H1 (cell line): ENCODE measurements at regions not wholly inside any gene's neighbourhood (a gene's known extent, or its start where the extent isn't known, plus 50 kb on each side); places are given as distances from the start of the nearest gene placed in this dataset.

Source experiments
- CTCF ChIA-PET: fragments of 300-600 bp; sonication (Branson Sonifier 250); formaldehyde crosslinking; loops from one replicate; lab custom pipeline; 2021; ENCODE audit not compliant: partially characterized antibody; lab: Charles Lee
- POLR2A ChIA-PET: fragments of 300-600 bp; sonication (Branson Sonifier 250); formaldehyde crosslinking; loops from one replicate; lab custom pipeline; 2021; ENCODE audit warnings: inconsistent platforms; ENCODE audit not compliant: partially characterized antibody; lab: Charles Lee
- DNase-seq, 2 experiments: peaks; one replicate each; pipeline versions ENCODE4 v3.0.0 to v3.0.0-alpha.2; 2010 to 2022; ENCODE audit warnings: low spot score in 2 of 2, low read depth in 1 of 2, mixed read lengths in 1 of 2
- FAIRE-seq: peaks from 2 replicates; lab custom pipeline; 2011; peaks lifted over from hg19 to GRCh38; lab: Jason Lieb, UNC
- H2AFZ ChIP-seq: 2 replicates; pipeline ENCODE4 v1.8.1; 2012; ENCODE audit warnings: low read length, inconsistent platforms
- H2AK5ac ChIP-seq: 2 replicates; pipeline ENCODE4 v1.6.1; 2013; ENCODE audit warnings: low read depth, low read length
- H2BK120ac ChIP-seq: replicated peaks from 2 replicates; pipeline ENCODE3; 2013; ENCODE audit warnings: low read depth, low read length, inconsistent platforms
- H2BK12ac ChIP-seq: 2 replicates; pipeline ENCODE4 v1.6.1; 2013; ENCODE audit warnings: low read depth, low read length
- H2BK15ac ChIP-seq: 2 replicates; pipeline ENCODE4 v1.6.1; 2013; ENCODE audit warnings: low read length
- H2BK20ac ChIP-seq: 2 replicates; pipeline ENCODE4 v1.6.1; 2013; ENCODE audit warnings: low read length
- H2BK5ac ChIP-seq: 2 replicates; pipeline ENCODE4 v1.6.1; 2013; ENCODE audit warnings: low read depth, low read length
- H3K14ac ChIP-seq: 2 replicates; pipeline ENCODE4 v1.6.1; 2013; ENCODE audit warnings: inconsistent platforms; ENCODE audit not compliant: insufficient read length
- H3K18ac ChIP-seq: 2 replicates; pipeline ENCODE4 v1.6.1; 2013; ENCODE audit warnings: low read length; ENCODE audit errors: extremely low read depth
- H3K23ac ChIP-seq: 2 replicates; pipeline ENCODE4 v1.6.1; 2013; ENCODE audit warnings: inconsistent platforms; ENCODE audit not compliant: insufficient read length
- H3K23me2 ChIP-seq: 2 replicates; pipeline ENCODE4 v1.6.1; 2013; ENCODE audit warnings: low read depth, low read length
- H3K27ac ChIP-seq: 2 replicates; pipeline ENCODE4 v1.6.1; 2011; ENCODE audit warnings: low read depth, low read length, inconsistent platforms
- H3K27me3 ChIP-seq, 4 experiments: replicated peaks in 1 of 4; 1 replicate in 1 of 4; 2 replicates in 3 of 4; pipeline versions ENCODE4 v1.6.1 to v1.8.1; 2011 to 2013; ENCODE audit warnings: low read length in 3 of 4, mild to moderate bottlenecking in 3 of 4, inconsistent platforms in 2 of 4, mixed read lengths in 2 of 4, moderate library complexity in 1 of 4; ENCODE audit not compliant: control insufficient read depth in 3 of 4, insufficient read depth in 3 of 4; ENCODE audit errors: extremely low read depth in 1 of 4
- H3K36me3 ChIP-seq, 4 experiments: 2 replicates each; pipeline versions ENCODE4 v1.6.1 to v1.8.1; 2011 to 2013; ENCODE audit warnings: mild to moderate bottlenecking in 4 of 4, low read length in 3 of 4, moderate library complexity in 2 of 4, control low read depth in 1 of 4, inconsistent platforms in 1 of 4; ENCODE audit not compliant: insufficient read depth in 4 of 4, control insufficient read depth in 2 of 4
- H3K4ac ChIP-seq: replicated peaks from 2 replicates; pipeline ENCODE3; 2013; ENCODE audit warnings: low read length, low read depth, mixed read lengths, inconsistent platforms; ENCODE audit not compliant: insufficient read length
- H3K4me1 ChIP-seq, 4 experiments: replicated peaks in 1 of 4; 1 replicate in 1 of 4; 2 replicates in 3 of 4; pipeline versions ENCODE4 v1.6.1 to v1.8.1; 2011 to 2013; ENCODE audit warnings: low read length in 3 of 4, inconsistent platforms in 2 of 4, mixed read lengths in 1 of 4; ENCODE audit not compliant: insufficient read depth in 4 of 4, control insufficient read depth in 3 of 4
- H3K4me2 ChIP-seq, 2 experiments: 2 replicates each; pipeline versions ENCODE4 v1.6.1 to v1.8.1; 2011 to 2013; ENCODE audit warnings: low read depth in 2 of 2, low read length in 2 of 2, control low read depth in 1 of 2, inconsistent platforms in 1 of 2, mild to moderate bottlenecking in 1 of 2; ENCODE audit not compliant: insufficient read depth in 1 of 2
- H3K4me3 ChIP-seq, 4 experiments: fragments of 200-600, 300-600 bp in 1 of 4; sonication (generic), shearing (Covaris generic), sonication (Bioruptor Twin) in 1 of 4; 2 replicates each; pipeline versions ENCODE4 v1.5.1 to v1.8.1; 2011 to 2016; ENCODE audit warnings: low read length in 4 of 4, low read depth in 3 of 4, control low read depth in 2 of 4, inconsistent platforms in 2 of 4, mild to moderate bottlenecking in 2 of 4, mixed read lengths in 1 of 4, moderate library complexity in 1 of 4; ENCODE audit not compliant: insufficient read depth in 2 of 4; ENCODE audit errors: extremely low read depth in 1 of 4
- H3K56ac ChIP-seq: replicated peaks from 2 replicates; pipeline ENCODE3; 2013; ENCODE audit warnings: low read depth, mild to moderate bottlenecking, mixed read lengths, low read length, inconsistent platforms; ENCODE audit not compliant: insufficient read length
- H3K79me1 ChIP-seq: 2 replicates; pipeline ENCODE4 v1.6.1; 2013; ENCODE audit warnings: low read depth, low read length, control low read depth
- H3K79me2 ChIP-seq, 2 experiments: 2 replicates each; pipeline versions ENCODE4 v1.6.1 to v1.8.1; 2012 to 2013; ENCODE audit warnings: low read length in 2 of 2, mild to moderate bottlenecking in 2 of 2, inconsistent platforms in 1 of 2; ENCODE audit not compliant: insufficient read depth in 2 of 2, control insufficient read depth in 1 of 2
- H3K9ac ChIP-seq, 4 experiments: replicated peaks in 1 of 4; 1 replicate in 1 of 4; 2 replicates in 3 of 4; pipeline versions ENCODE4 v1.6.1 to v1.8.1; 2011 to 2013; ENCODE audit warnings: low read depth in 3 of 4, low read length in 3 of 4, control low read depth in 2 of 4, mild to moderate bottlenecking in 2 of 4, moderate library complexity in 2 of 4, inconsistent platforms in 1 of 4; ENCODE audit errors: extremely low read depth in 1 of 4
- H3K9me3 ChIP-seq, 2 experiments: 2 replicates each; pipeline versions ENCODE4 v1.6.1 to v1.8.1; 2012 to 2013; ENCODE audit warnings: mild to moderate bottlenecking in 2 of 2, moderate library complexity in 2 of 2, control low read depth in 1 of 2, inconsistent platforms in 1 of 2, low read depth in 1 of 2, low read length in 1 of 2, mixed read lengths in 1 of 2; ENCODE audit not compliant: insufficient read depth in 2 of 2
- H4K20me1 ChIP-seq, 2 experiments: replicated peaks in 1 of 2; 2 replicates each; pipeline versions ENCODE3 to v1.8.1; 2011 to 2013; ENCODE audit warnings: inconsistent platforms in 2 of 2, low read length in 2 of 2, mild to moderate bottlenecking in 1 of 2; ENCODE audit not compliant: insufficient read depth in 2 of 2, control insufficient read depth in 1 of 2
- H4K5ac ChIP-seq: 2 replicates; pipeline ENCODE4 v1.6.1; 2013; ENCODE audit warnings: low read length, low read depth, mixed read lengths, inconsistent platforms; ENCODE audit not compliant: insufficient read length
- H4K8ac ChIP-seq: 2 replicates; pipeline ENCODE4 v1.8.0; 2013; ENCODE audit warnings: mild to moderate bottlenecking, moderate library complexity, low read length, inconsistent platforms; ENCODE audit not compliant: insufficient read depth; ENCODE audit errors: extremely low read depth
- H4K91ac ChIP-seq: replicated peaks from 2 replicates; pipeline ENCODE3; 2013; ENCODE audit warnings: low read length, mixed read lengths, inconsistent platforms; ENCODE audit not compliant: insufficient read length
- CEBPB ChIP-seq: IDR thresholded peaks from 2 replicates; pipeline ENCODE4 v1.6.1; 2012; ENCODE audit warnings: low read depth, low read length
- CTCF ChIP-seq, 3 experiments: IDR thresholded peaks; 1 replicate in 2 of 3; 2 replicates in 1 of 3; pipeline versions ENCODE4 v1.5.1 to v1.6.1; 2011; ENCODE audit warnings: low read length in 3 of 3, mild to moderate bottlenecking in 3 of 3, inconsistent platforms in 2 of 3, low read depth in 1 of 3, moderate library complexity in 1 of 3; ENCODE audit not compliant: insufficient read depth in 1 of 3; ENCODE audit errors: control extremely low read depth in 1 of 3
- EP300 ChIP-seq, 2 experiments: IDR thresholded peaks; 1 replicate in 1 of 2; 2 replicates in 1 of 2; pipeline ENCODE4 v1.6.1; 2011 to 2012; ENCODE audit warnings: low read depth in 2 of 2, low read length in 2 of 2, mild to moderate bottlenecking in 2 of 2, borderline replicate concordance in 1 of 2, inconsistent platforms in 1 of 2, moderate library complexity in 1 of 2
- HDAC2 ChIP-seq, 2 experiments: fragments of 300-600 bp in 1 of 2; sonication (generic) in 1 of 2; IDR thresholded peaks; 2 replicates each; pipeline ENCODE4 v1.6.1; 2011 to 2012; ENCODE audit warnings: low read depth in 2 of 2, low read length in 2 of 2, mild to moderate bottlenecking in 2 of 2, moderate library complexity in 2 of 2, borderline replicate concordance in 1 of 2, inconsistent platforms in 1 of 2
- HDAC6 ChIP-seq: IDR thresholded peaks from one replicate; pipeline ENCODE4 v1.7.1; 2012; ENCODE audit warnings: low read depth, mild to moderate bottlenecking, inconsistent platforms, low read length, moderate library complexity
- RFX5 ChIP-seq: IDR thresholded peaks from 2 replicates; pipeline ENCODE4 v1.6.1; 2011; ENCODE audit warnings: low read depth, low read length, improper control_type of control experiment, borderline replicate concordance
- RXRA ChIP-seq: IDR thresholded peaks from 2 replicates; pipeline ENCODE4 v1.6.1; 2011; ENCODE audit warnings: low read depth, mild to moderate bottlenecking, low read length, moderate library complexity; ENCODE audit not compliant: insufficient read depth
- SP2 ChIP-seq: IDR thresholded peaks from 2 replicates; pipeline ENCODE4 v1.6.1; 2012; ENCODE audit warnings: mild to moderate bottlenecking, low read length, inconsistent platforms
- TEAD4 ChIP-seq: IDR thresholded peaks from 2 replicates; pipeline ENCODE4 v1.6.1; 2012; ENCODE audit warnings: low read depth, low read length, inconsistent platforms, mixed read lengths
- USF2 ChIP-seq: IDR thresholded peaks from 2 replicates; pipeline ENCODE4 v1.6.1; 2011; ENCODE audit warnings: low read length, improper control_type of control experiment
- WGBS, 2 experiments: shearing (Covaris generic) in 1 of 2; methylation state at CpG; one replicate each; pipeline versions ENCODE4 v1.1.6 to v1.1.7; 2013 to 2015; ENCODE audit warnings: low lambda C conversion rate in 2 of 2, mixed read lengths in 2 of 2, inconsistent platforms in 1 of 2, low coverage in 1 of 2, missing lambda C conversion rate in 1 of 2; ENCODE audit not compliant: insufficient replicate concordance in 2 of 2, insufficient coverage in 1 of 2, insufficient read length in 1 of 2; ENCODE audit errors: extremely low coverage in 1 of 2, missing lambda C conversion rate in 1 of 2; 5-methylcytosine and 5-hydroxymethylcytosine counted together

- ChIA-PET POLR2A (interaction anchor here (0.7 kb wide), 1 partner anchor 11 kb away, joined by 3 read pairs; no protein-coding TSS in a partner anchor), CTCF (interaction anchor here (1.2 to 4.0 kb wide), 3 partner anchors 11 to 226 kb away, joined by 4 to 18 read pairs (median 18); no protein-coding TSS in a partner anchor)
- no peaks in the 10 kb centered on the region for H3K9me3 ChIP-seq
- FAIRE-seq (no peak), DNase-seq (no peak)
- H3K27me3 ChIP-seq, result no peaks in the 10 kb centered on the region
- no peak overlapping the region for H2BK20ac ChIP-seq
- no peak overlapping the region for H3K18ac ChIP-seq
- no peaks in the 10 kb centered on the region for H3K23me2 ChIP-seq
- no peak overlapping the region for H4K5ac ChIP-seq
- no peak overlapping the region for H3K27ac ChIP-seq
- no peak overlapping the region for H2BK5ac ChIP-seq
- no peaks in the 10 kb centered on the region for H3K79me1 ChIP-seq
- H3K4me1 ChIP-seq, result no peaks in the 10 kb centered on the region
- H3K79me2 ChIP-seq, result no peaks in the 10 kb centered on the region
- H3K14ac ChIP-seq, result no peak overlapping the region
- no peak overlapping the region for H3K9ac ChIP-seq
- H3K4me2 ChIP-seq, result no peak overlapping the region
- H3K23ac ChIP-seq, result no peak overlapping the region
- no peak overlapping the region for H2BK15ac ChIP-seq
- H3K4ac ChIP-seq, result no peak overlapping the region
- no peak overlapping the region for H2AK5ac ChIP-seq
- H3K4me3 ChIP-seq, result no peak overlapping the region
- no peak overlapping the region for H3K56ac ChIP-seq
- H2BK120ac ChIP-seq, result no peak overlapping the region
- WGBS, 2 experiments, result 83% methylated on average over 4 of the region's 4 CpGs; no CpG with 5 or more reads in 1 of the 2 experiments
- no peak overlapping the region for H4K8ac ChIP-seq
- no peak overlapping the region for H2BK12ac ChIP-seq
- H3K36me3 ChIP-seq, result no peaks in the 10 kb centered on the region
- no peaks in the 10 kb centered on the region for H4K20me1 ChIP-seq
- H2AFZ ChIP-seq, result no peak overlapping the region
- H4K91ac ChIP-seq, result no peak overlapping the region
- TF ChIP-seq RXRA, result no peak
- no peak for TF ChIP-seq SP2
- TF ChIP-seq USF2, result no peak
- TF ChIP-seq HDAC2 (IDR thresholded peaks at IDR 0.05; ENCODE audit: borderline replicate concordance in 1 of 2, low read depth in 2 of 2, low read length in 2 of 2), result no peak
- TF ChIP-seq RFX5, result no peak
- no peak for TF ChIP-seq CEBPB
- no peak for TF ChIP-seq HDAC6
- TF ChIP-seq TEAD4, result no peak
- no peak for TF ChIP-seq EP300 (IDR thresholded peaks at IDR 0.05; ENCODE audit: borderline replicate concordance in 1 of 2, low read depth in 2 of 2, low read length in 2 of 2)
- TF ChIP-seq CTCF (IDR thresholded peaks at IDR 0.05; ENCODE audit: control extremely low read depth in 1 of 3, insufficient read depth in 1 of 3, low read depth in 1 of 3, low read length in 3 of 3), result no peak
These were observed 187.2 kb downstream of the KCNRG start for GRCh38 chr13:50202485-50202884.
